H1 (cell line): ENCODE measurements at regions not wholly inside any gene's neighbourhood (a gene's known extent, or its start where the extent isn't known, plus 50 kb on each side); places are given as distances from the start of the nearest gene placed in this dataset.

Experiments
- CTCF ChIA-PET: fragments of 300-600 bp; sonication (Branson Sonifier 250); formaldehyde crosslinking; loops from one replicate; lab custom pipeline; 2021; ENCODE audit not compliant: partially characterized antibody; lab: Charles Lee
- POLR2A ChIA-PET: fragments of 300-600 bp; sonication (Branson Sonifier 250); formaldehyde crosslinking; loops from one replicate; lab custom pipeline; 2021; ENCODE audit warnings: inconsistent platforms; ENCODE audit not compliant: partially characterized antibody; lab: Charles Lee
- DNase-seq, 2 experiments: peaks; one replicate each; pipeline versions ENCODE4 v3.0.0 to v3.0.0-alpha.2; 2010 to 2022; ENCODE audit warnings: low spot score in 2 of 2, low read depth in 1 of 2, mixed read lengths in 1 of 2
- FAIRE-seq: peaks from 2 replicates; lab custom pipeline; 2011; peaks lifted over from hg19 to GRCh38; lab: Jason Lieb, UNC
- H2AFZ ChIP-seq: 2 replicates; pipeline ENCODE4 v1.8.1; 2012; ENCODE audit warnings: low read length, inconsistent platforms
- H2AK5ac ChIP-seq: 2 replicates; pipeline ENCODE4 v1.6.1; 2013; ENCODE audit warnings: low read depth, low read length
- H2BK120ac ChIP-seq: replicated peaks from 2 replicates; pipeline ENCODE3; 2013; ENCODE audit warnings: low read depth, low read length, inconsistent platforms
- H2BK12ac ChIP-seq: 2 replicates; pipeline ENCODE4 v1.6.1; 2013; ENCODE audit warnings: low read depth, low read length
- H2BK15ac ChIP-seq: 2 replicates; pipeline ENCODE4 v1.6.1; 2013; ENCODE audit warnings: low read length
- H2BK20ac ChIP-seq: 2 replicates; pipeline ENCODE4 v1.6.1; 2013; ENCODE audit warnings: low read length
- H2BK5ac ChIP-seq: 2 replicates; pipeline ENCODE4 v1.6.1; 2013; ENCODE audit warnings: low read depth, low read length
- H3K14ac ChIP-seq: 2 replicates; pipeline ENCODE4 v1.6.1; 2013; ENCODE audit warnings: inconsistent platforms; ENCODE audit not compliant: insufficient read length
- H3K18ac ChIP-seq: 2 replicates; pipeline ENCODE4 v1.6.1; 2013; ENCODE audit warnings: low read length; ENCODE audit errors: extremely low read depth
- H3K23ac ChIP-seq: 2 replicates; pipeline ENCODE4 v1.6.1; 2013; ENCODE audit warnings: inconsistent platforms; ENCODE audit not compliant: insufficient read length
- H3K23me2 ChIP-seq: 2 replicates; pipeline ENCODE4 v1.6.1; 2013; ENCODE audit warnings: low read depth, low read length
- H3K27ac ChIP-seq: 2 replicates; pipeline ENCODE4 v1.6.1; 2011; ENCODE audit warnings: low read depth, low read length, inconsistent platforms
- H3K27me3 ChIP-seq, 4 experiments: replicated peaks in 1 of 4; 1 replicate in 1 of 4; 2 replicates in 3 of 4; pipeline versions ENCODE4 v1.6.1 to v1.8.1; 2011 to 2013; ENCODE audit warnings: low read length in 3 of 4, mild to moderate bottlenecking in 3 of 4, inconsistent platforms in 2 of 4, mixed read lengths in 2 of 4, moderate library complexity in 1 of 4; ENCODE audit not compliant: control insufficient read depth in 3 of 4, insufficient read depth in 3 of 4; ENCODE audit errors: extremely low read depth in 1 of 4
- H3K36me3 ChIP-seq, 4 experiments: 2 replicates each; pipeline versions ENCODE4 v1.6.1 to v1.8.1; 2011 to 2013; ENCODE audit warnings: mild to moderate bottlenecking in 4 of 4, low read length in 3 of 4, moderate library complexity in 2 of 4, control low read depth in 1 of 4, inconsistent platforms in 1 of 4; ENCODE audit not compliant: insufficient read depth in 4 of 4, control insufficient read depth in 2 of 4
- H3K4ac ChIP-seq: replicated peaks from 2 replicates; pipeline ENCODE3; 2013; ENCODE audit warnings: low read length, low read depth, mixed read lengths, inconsistent platforms; ENCODE audit not compliant: insufficient read length
- H3K4me1 ChIP-seq, 4 experiments: replicated peaks in 1 of 4; 1 replicate in 1 of 4; 2 replicates in 3 of 4; pipeline versions ENCODE4 v1.6.1 to v1.8.1; 2011 to 2013; ENCODE audit warnings: low read length in 3 of 4, inconsistent platforms in 2 of 4, mixed read lengths in 1 of 4; ENCODE audit not compliant: insufficient read depth in 4 of 4, control insufficient read depth in 3 of 4
- H3K4me2 ChIP-seq, 2 experiments: 2 replicates each; pipeline versions ENCODE4 v1.6.1 to v1.8.1; 2011 to 2013; ENCODE audit warnings: low read depth in 2 of 2, low read length in 2 of 2, control low read depth in 1 of 2, inconsistent platforms in 1 of 2, mild to moderate bottlenecking in 1 of 2; ENCODE audit not compliant: insufficient read depth in 1 of 2
- H3K4me3 ChIP-seq, 4 experiments: fragments of 200-600, 300-600 bp in 1 of 4; sonication (generic), shearing (Covaris generic), sonication (Bioruptor Twin) in 1 of 4; 2 replicates each; pipeline versions ENCODE4 v1.5.1 to v1.8.1; 2011 to 2016; ENCODE audit warnings: low read length in 4 of 4, low read depth in 3 of 4, control low read depth in 2 of 4, inconsistent platforms in 2 of 4, mild to moderate bottlenecking in 2 of 4, mixed read lengths in 1 of 4, moderate library complexity in 1 of 4; ENCODE audit not compliant: insufficient read depth in 2 of 4; ENCODE audit errors: extremely low read depth in 1 of 4
- H3K56ac ChIP-seq: replicated peaks from 2 replicates; pipeline ENCODE3; 2013; ENCODE audit warnings: low read depth, mild to moderate bottlenecking, mixed read lengths, low read length, inconsistent platforms; ENCODE audit not compliant: insufficient read length
- H3K79me1 ChIP-seq: 2 replicates; pipeline ENCODE4 v1.6.1; 2013; ENCODE audit warnings: low read depth, low read length, control low read depth
- H3K79me2 ChIP-seq, 2 experiments: 2 replicates each; pipeline versions ENCODE4 v1.6.1 to v1.8.1; 2012 to 2013; ENCODE audit warnings: low read length in 2 of 2, mild to moderate bottlenecking in 2 of 2, inconsistent platforms in 1 of 2; ENCODE audit not compliant: insufficient read depth in 2 of 2, control insufficient read depth in 1 of 2
- H3K9ac ChIP-seq, 4 experiments: replicated peaks in 1 of 4; 1 replicate in 1 of 4; 2 replicates in 3 of 4; pipeline versions ENCODE4 v1.6.1 to v1.8.1; 2011 to 2013; ENCODE audit warnings: low read depth in 3 of 4, low read length in 3 of 4, control low read depth in 2 of 4, mild to moderate bottlenecking in 2 of 4, moderate library complexity in 2 of 4, inconsistent platforms in 1 of 4; ENCODE audit errors: extremely low read depth in 1 of 4
- H3K9me3 ChIP-seq, 2 experiments: 2 replicates each; pipeline versions ENCODE4 v1.6.1 to v1.8.1; 2012 to 2013; ENCODE audit warnings: mild to moderate bottlenecking in 2 of 2, moderate library complexity in 2 of 2, control low read depth in 1 of 2, inconsistent platforms in 1 of 2, low read depth in 1 of 2, low read length in 1 of 2, mixed read lengths in 1 of 2; ENCODE audit not compliant: insufficient read depth in 2 of 2
- H4K20me1 ChIP-seq, 2 experiments: replicated peaks in 1 of 2; 2 replicates each; pipeline versions ENCODE3 to v1.8.1; 2011 to 2013; ENCODE audit warnings: inconsistent platforms in 2 of 2, low read length in 2 of 2, mild to moderate bottlenecking in 1 of 2; ENCODE audit not compliant: insufficient read depth in 2 of 2, control insufficient read depth in 1 of 2
- H4K5ac ChIP-seq: 2 replicates; pipeline ENCODE4 v1.6.1; 2013; ENCODE audit warnings: low read length, low read depth, mixed read lengths, inconsistent platforms; ENCODE audit not compliant: insufficient read length
- H4K8ac ChIP-seq: 2 replicates; pipeline ENCODE4 v1.8.0; 2013; ENCODE audit warnings: mild to moderate bottlenecking, moderate library complexity, low read length, inconsistent platforms; ENCODE audit not compliant: insufficient read depth; ENCODE audit errors: extremely low read depth
- H4K91ac ChIP-seq: replicated peaks from 2 replicates; pipeline ENCODE3; 2013; ENCODE audit warnings: low read length, mixed read lengths, inconsistent platforms; ENCODE audit not compliant: insufficient read length
- CTBP2 ChIP-seq: IDR thresholded peaks from 2 replicates; pipeline ENCODE4 v1.7.0; 2011; ENCODE audit warnings: borderline replicate concordance, mild to moderate bottlenecking, moderate library complexity, mixed read lengths, low read length; ENCODE audit not compliant: insufficient read depth, insufficient read length
- HDAC6 ChIP-seq: IDR thresholded peaks from one replicate; pipeline ENCODE4 v1.7.1; 2012; ENCODE audit warnings: low read depth, mild to moderate bottlenecking, inconsistent platforms, low read length, moderate library complexity
- POLR2A ChIP-seq, 2 experiments: IDR thresholded peaks; 1 replicate in 1 of 2; 2 replicates in 1 of 2; pipeline ENCODE4 v1.6.1; 2011; ENCODE audit warnings: low read depth in 2 of 2, low read length in 2 of 2, mild to moderate bottlenecking in 2 of 2; ENCODE audit errors: control extremely low read depth in 1 of 2
- RAD21 ChIP-seq, 2 experiments: IDR thresholded peaks in 1 of 2; conservative IDR thresholded peaks in 1 of 2; 2 replicates each; pipeline ENCODE4 v1.6.1; 2011; ENCODE audit warnings: low read depth in 2 of 2, low read length in 2 of 2, improper control_type of control experiment in 1 of 2, inconsistent platforms in 1 of 2, mild to moderate bottlenecking in 1 of 2, moderate library complexity in 1 of 2
- RBBP5 ChIP-seq: IDR thresholded peaks from 2 replicates; pipeline ENCODE4 v1.7.1; 2012; ENCODE audit warnings: low read depth, mild to moderate bottlenecking, inconsistent platforms, low read length, moderate library complexity, borderline replicate concordance
- SIN3A ChIP-seq, 2 experiments: IDR thresholded peaks in 1 of 2; conservative IDR thresholded peaks in 1 of 2; 2 replicates each; pipeline ENCODE4 v1.6.1; 2011 to 2012; ENCODE audit warnings: low read length in 2 of 2, improper control_type of control experiment in 1 of 2, low read depth in 1 of 2, mild to moderate bottlenecking in 1 of 2
- TBP ChIP-seq: IDR thresholded peaks from 2 replicates; pipeline ENCODE4 v1.6.1; 2011; ENCODE audit warnings: low read depth, low read length, improper control_type of control experiment

DNA sequence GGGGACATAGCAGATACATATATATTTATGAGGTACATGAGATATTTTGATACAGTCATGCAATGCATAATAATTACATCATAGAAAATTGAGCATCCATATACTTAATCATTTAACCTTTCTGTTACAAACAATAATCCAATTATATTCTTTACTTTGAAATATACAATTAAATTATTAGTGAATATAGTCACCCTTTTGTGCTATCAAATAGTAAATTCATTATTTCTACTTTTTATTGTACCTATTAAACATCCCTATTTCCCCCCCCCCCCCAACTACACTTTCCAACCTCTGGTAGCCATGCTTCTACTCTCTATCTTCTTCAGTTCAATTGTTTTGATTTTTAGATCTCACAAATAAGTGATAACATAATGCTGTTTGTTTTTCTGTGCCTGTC lies 719.1 kb downstream of the ZBBX start:
- Histone ChIP-seq H3K79me1 (no peaks in the 10 kb centered on the region), H3K79me2 (no peaks in the 10 kb centered on the region), H2BK120ac (no peak overlapping the region), H2BK20ac (no peak overlapping the region)
- TF ChIP-seq POLR2A (IDR thresholded peaks at IDR 0.05; ENCODE audit: control extremely low read depth in 1 of 2, low read depth in 2 of 2, low read length in 2 of 2): no peak
- TF ChIP-seq HDAC6: no peak
- no peak for TF ChIP-seq SIN3A (conservative IDR thresholded peaks at IDR 0.05 in 1 of 2, IDR thresholded peaks at IDR 0.05 in 1 of 2; ENCODE audit: low read depth in 1 of 2, low read length in 2 of 2)
- TF ChIP-seq RAD21 (IDR thresholded peaks at IDR 0.05 in 1 of 2, conservative IDR thresholded peaks at IDR 0.05 in 1 of 2; ENCODE audit: low read depth in 2 of 2, low read length in 2 of 2): no peak
- no peak for TF ChIP-seq CTBP2
- no peak for TF ChIP-seq TBP
- TF ChIP-seq RBBP5: no peak
- TF ChIP-seq, all 59 proteins: peak for 0
- Histone ChIP-seq H2BK12ac (no peak overlapping the region), H4K8ac (no peak overlapping the region), H2BK15ac (no peak overlapping the region), H3K27me3 (peaks cover 0 to 2% (median 0%) of the 10 kb centered on the region in 4 experiments; a peak in 1 of 7 replicates), H4K91ac (no peak overlapping the region), H3K56ac (no peak overlapping the region), H3K4me1 (no peaks in the 10 kb centered on the region), H3K23me2 (no peaks in the 10 kb centered on the region), H3K14ac (no peak overlapping the region), H2AFZ (no peak overlapping the region), H3K9ac (no peak overlapping the region), H4K20me1 (no peaks in the 10 kb centered on the region), H3K4me2 (no peak overlapping the region), H3K4me3 (no peak overlapping the region), H2BK5ac (no peak overlapping the region), H3K9me3 (no peaks in the 10 kb centered on the region; a peak in 1 of 4 replicates), H3K4ac (no peak overlapping the region), H3K36me3 (no peaks in the 10 kb centered on the region), H3K18ac (no peak overlapping the region), H3K23ac (no peak overlapping the region), H2AK5ac (no peak overlapping the region), H3K27ac (no peak overlapping the region), H4K5ac (no peak overlapping the region)
- ChIA-PET CTCF (no interaction called here), POLR2A (no interaction called here)
- FAIRE-seq: no peak
- no peak for DNase-seq
